ENCODE measurements at regions not wholly inside any gene's neighbourhood (a gene's known extent, or its start where the extent isn't known, plus 50 kb on each side); places are given as distances from the start of the nearest gene placed in this dataset.

GRCh38 chr22:25357132-25357455, 137.7 kb downstream of the CRYBB2 start:
- TF ChIP-seq POLR2AphosphoS5 (IDR thresholded peaks at IDR 0.05; ENCODE audit: insufficient read depth in 1 of 2, low read depth in 1 of 2) (no peak), POLR2A (IDR thresholded peaks at IDR 0.05) (no peak)
- TF ChIP-seq, protein P1, sequence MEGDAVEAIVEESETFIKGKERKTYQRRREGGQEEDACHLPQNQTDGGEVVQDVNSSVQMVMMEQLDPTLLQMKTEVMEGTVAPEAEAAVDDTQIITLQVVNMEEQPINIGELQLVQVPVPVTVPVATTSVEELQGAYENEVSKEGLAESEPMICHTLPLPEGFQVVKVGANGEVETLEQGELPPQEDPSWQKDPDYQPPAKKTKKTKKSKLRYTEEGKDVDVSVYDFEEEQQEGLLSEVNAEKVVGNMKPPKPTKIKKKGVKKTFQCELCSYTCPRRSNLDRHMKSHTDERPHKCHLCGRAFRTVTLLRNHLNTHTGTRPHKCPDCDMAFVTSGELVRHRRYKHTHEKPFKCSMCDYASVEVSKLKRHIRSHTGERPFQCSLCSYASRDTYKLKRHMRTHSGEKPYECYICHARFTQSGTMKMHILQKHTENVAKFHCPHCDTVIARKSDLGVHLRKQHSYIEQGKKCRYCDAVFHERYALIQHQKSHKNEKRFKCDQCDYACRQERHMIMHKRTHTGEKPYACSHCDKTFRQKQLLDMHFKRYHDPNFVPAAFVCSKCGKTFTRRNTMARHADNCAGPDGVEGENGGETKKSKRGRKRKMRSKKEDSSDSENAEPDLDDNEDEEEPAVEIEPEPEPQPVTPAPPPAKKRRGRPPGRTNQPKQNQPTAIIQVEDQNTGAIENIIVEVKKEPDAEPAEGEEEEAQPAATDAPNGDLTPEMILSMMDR (IDR thresholded peaks at IDR 0.05): no peak

Measured in vagina (tissue), 2 donors.